H1 (cell line): ENCODE measurements at regions not wholly inside any gene's neighbourhood (a gene's known extent, or its start where the extent isn't known, plus 50 kb on each side); places are given as distances from the start of the nearest gene placed in this dataset.

ENCODE experiments used
- ATF3 ChIP-seq: IDR thresholded peaks from 2 replicates; pipeline ENCODE4 v1.6.1; 2011; ENCODE audit warnings: low read depth, mild to moderate bottlenecking, low read length; ENCODE audit not compliant: insufficient read depth
- CBX5 ChIP-seq: fragments of 300-800, 300-1000 bp; sonication (generic); IDR thresholded peaks from 2 replicates; pipeline ENCODE4 v1.7.1; 2016; ENCODE audit warnings: antibody characterized with exemption, low read length, low read depth
- CHD2 ChIP-seq: IDR thresholded peaks from 2 replicates; pipeline ENCODE4 v1.6.1; 2012; ENCODE audit warnings: low read length, improper control_type of control experiment
- CTCF ChIP-seq, 3 experiments: IDR thresholded peaks; 1 replicate in 2 of 3; 2 replicates in 1 of 3; pipeline versions ENCODE4 v1.5.1 to v1.6.1; 2011; ENCODE audit warnings: low read length in 3 of 3, mild to moderate bottlenecking in 3 of 3, inconsistent platforms in 2 of 3, low read depth in 1 of 3, moderate library complexity in 1 of 3; ENCODE audit not compliant: insufficient read depth in 1 of 3; ENCODE audit errors: control extremely low read depth in 1 of 3
- EP300 ChIP-seq, 2 experiments: IDR thresholded peaks; 1 replicate in 1 of 2; 2 replicates in 1 of 2; pipeline ENCODE4 v1.6.1; 2011 to 2012; ENCODE audit warnings: low read depth in 2 of 2, low read length in 2 of 2, mild to moderate bottlenecking in 2 of 2, borderline replicate concordance in 1 of 2, inconsistent platforms in 1 of 2, moderate library complexity in 1 of 2
- EZH2 ChIP-seq: fragments of 200-600 bp; sonication (generic); IDR thresholded peaks from 2 replicates; pipeline ENCODE4 v1.7.1; 2012; ENCODE audit warnings: low read depth, mild to moderate bottlenecking, moderate library complexity, low read length, inconsistent platforms; ENCODE audit not compliant: severe bottlenecking
- GTF2F1 ChIP-seq: IDR thresholded peaks from 2 replicates; pipeline ENCODE4 v1.6.1; 2012; ENCODE audit warnings: low read depth, low read length, improper control_type of control experiment, borderline replicate concordance
- JUND ChIP-seq: IDR thresholded peaks from 2 replicates; pipeline ENCODE4 v1.6.1; 2011; ENCODE audit warnings: mild to moderate bottlenecking, improper control_type of control experiment, low read length
- KDM1A ChIP-seq: fragments of 200-600, 300-600 bp; sonication (generic); IDR thresholded peaks from 2 replicates; pipeline ENCODE4 v1.7.1; 2016; ENCODE audit warnings: mild to moderate bottlenecking, low read length, borderline replicate concordance
- POLR2A ChIP-seq, 2 experiments: IDR thresholded peaks; 1 replicate in 1 of 2; 2 replicates in 1 of 2; pipeline ENCODE4 v1.6.1; 2011; ENCODE audit warnings: low read depth in 2 of 2, low read length in 2 of 2, mild to moderate bottlenecking in 2 of 2; ENCODE audit errors: control extremely low read depth in 1 of 2
- POLR2AphosphoS5 ChIP-seq: IDR thresholded peaks from 2 replicates; pipeline ENCODE4 v1.6.1; 2011; ENCODE audit warnings: low read depth, low read length
- RFX5 ChIP-seq: IDR thresholded peaks from 2 replicates; pipeline ENCODE4 v1.6.1; 2011; ENCODE audit warnings: low read depth, low read length, improper control_type of control experiment, borderline replicate concordance
- YY1 ChIP-seq: IDR thresholded peaks from 2 replicates; pipeline ENCODE4 v1.6.1; 2011; ENCODE audit warnings: low read depth, mild to moderate bottlenecking, low read length

DNA sequence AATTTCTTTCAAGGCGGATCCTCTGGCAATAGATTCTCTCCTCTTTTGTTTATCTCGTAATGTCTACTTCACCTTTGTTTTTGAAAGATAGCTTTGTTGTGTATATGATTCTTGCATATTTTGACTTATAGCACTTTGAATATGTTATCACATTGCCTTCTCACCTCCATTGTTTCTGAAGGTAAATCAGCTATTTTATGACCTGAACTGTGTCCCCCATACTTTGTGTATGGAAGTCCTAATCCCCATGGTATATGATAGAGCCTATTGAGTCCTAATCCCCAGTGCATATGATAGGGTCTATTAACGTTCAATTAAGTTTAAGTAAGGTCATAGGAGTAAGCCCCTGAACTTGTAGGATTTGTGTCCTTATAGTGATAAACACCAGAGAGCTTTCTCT is 910.2 kb upstream of the NUDT12 start:
- TF ChIP-seq CHD2 (no peak), CTCF (IDR thresholded peaks at IDR 0.05; ENCODE audit: control extremely low read depth in 1 of 3, insufficient read depth in 1 of 3, low read depth in 1 of 3, low read length in 3 of 3) (no peak), ATF3 (no peak), POLR2A (IDR thresholded peaks at IDR 0.05; ENCODE audit: control extremely low read depth in 1 of 2, low read depth in 2 of 2, low read length in 2 of 2) (no peak), YY1 (no peak), CBX5 (no peak), POLR2AphosphoS5 (no peak), EZH2 (no peak), RFX5 (no peak), JUND (no peak), GTF2F1 (no peak), KDM1A (no peak), EP300 (IDR thresholded peaks at IDR 0.05; ENCODE audit: borderline replicate concordance in 1 of 2, low read depth in 2 of 2, low read length in 2 of 2) (no peak)
